Neural cell (in vitro differentiated cells): ENCODE measurements at regions not wholly inside any gene's neighbourhood (a gene's known extent, or its start where the extent isn't known, plus 50 kb on each side); places are given as distances from the start of the nearest gene placed in this dataset.

Experiments used
- H2AFZ ChIP-seq: fragments of 200-600, 300-800 bp; sonication (generic), shearing (Covaris generic); 2 replicates; pipeline ENCODE4 v1.6.0; 2014; ENCODE audit warnings: low read depth, mild to moderate bottlenecking, antibody characterized with exemption, low read length, moderate library complexity
- H3F3A ChIP-seq: fragments of 200-600 bp; shearing (Covaris generic); 2 replicates; pipeline ENCODE4 v1.6.1; 2016; ENCODE audit warnings: mild to moderate bottlenecking, moderate library complexity, mixed read lengths, antibody characterized with exemption, low read length; ENCODE audit not compliant: insufficient read depth, poor library complexity, severe bottlenecking
- H3K27ac ChIP-seq: fragments of 200-600, 300-800 bp; sonication (generic), shearing (Covaris generic); 2 replicates; pipeline ENCODE4 v1.5.1; 2014; ENCODE audit warnings: mild to moderate bottlenecking, low read length, moderate library complexity
- H3K27me3 ChIP-seq: fragments of 300-800, 200-600 bp; sonication (generic), shearing (Covaris generic); 2 replicates; pipeline ENCODE4 v1.6.0; 2014; ENCODE audit warnings: mild to moderate bottlenecking, low read depth, low read length, moderate library complexity; ENCODE audit not compliant: insufficient read depth
- H3K36me3 ChIP-seq: fragments of 300-800, 200-600 bp; sonication (generic), shearing (Covaris generic); 2 replicates; pipeline ENCODE4 v1.5.1; 2014; ENCODE audit warnings: mild to moderate bottlenecking, antibody characterized with exemption, low read length, moderate library complexity; ENCODE audit not compliant: insufficient read depth
- H3K4me2 ChIP-seq: fragments of 300-800, 200-600 bp; sonication (generic), shearing (Covaris generic); 2 replicates; pipeline ENCODE4 v1.6.0; 2014; ENCODE audit warnings: mild to moderate bottlenecking, low read length
- H3K4me3 ChIP-seq: fragments of 300-800, 200-600 bp; sonication (generic), shearing (Covaris generic); 2 replicates; pipeline ENCODE4 v1.5.1; 2014; ENCODE audit warnings: mild to moderate bottlenecking, low read length, moderate library complexity
- H3K79me2 ChIP-seq: fragments of 200-600 bp; shearing (Covaris generic); replicated peaks from 2 replicates; pipeline ENCODE4 v1.6.0; 2014; ENCODE audit warnings: mild to moderate bottlenecking, low read length, moderate library complexity; ENCODE audit not compliant: insufficient read depth
- H3K9ac ChIP-seq: fragments of 300-800, 200-600 bp; sonication (generic), shearing (Covaris generic); 2 replicates; pipeline ENCODE4 v1.6.1; 2016; ENCODE audit warnings: mild to moderate bottlenecking, low read length, mixed read lengths
- H3K9me2 ChIP-seq: fragments of 200-600 bp; shearing (Covaris generic); 2 replicates; pipeline ENCODE4 v1.6.1; 2016; ENCODE audit warnings: mild to moderate bottlenecking, low read length, mixed read lengths; ENCODE audit not compliant: insufficient read depth
- H3K9me3 ChIP-seq: fragments of 200-600, 300-800 bp; sonication (generic), shearing (Covaris generic); 2 replicates; pipeline ENCODE4 v1.6.1; 2016; ENCODE audit warnings: mild to moderate bottlenecking, mixed run types, low read length, moderate library complexity, mixed read lengths
- H4K20me1 ChIP-seq: fragments of 200-600 bp; shearing (Covaris generic); 2 replicates; pipeline ENCODE4 v1.6.1; 2016; ENCODE audit warnings: mild to moderate bottlenecking, mixed run types; ENCODE audit not compliant: insufficient read depth
- CTCF ChIP-seq: fragments of 450-650 bp; IDR thresholded peaks from 2 replicates; pipeline ENCODE4 v1.5.1; 2014; ENCODE audit warnings: antibody characterized with exemption, mild to moderate bottlenecking, moderate library complexity; ENCODE audit not compliant: poor library complexity, severe bottlenecking
- EP300 ChIP-seq: fragments of 450-650 bp; conservative IDR thresholded peaks from 2 replicates; pipeline ENCODE4 v1.6.1; 2014; ENCODE audit warnings: antibody characterized with exemption, mild to moderate bottlenecking, moderate library complexity; ENCODE audit not compliant: poor library complexity, severe bottlenecking
- EZH2 ChIP-seq: fragments of 200-600, 300-800 bp; shearing (Covaris generic), sonication (generic); IDR thresholded peaks from 2 replicates; pipeline ENCODE4 v1.6.1; 2014; ENCODE audit warnings: antibody characterized with exemption, low read length, borderline replicate concordance, mild to moderate bottlenecking; ENCODE audit not compliant: insufficient read depth, poor library complexity, severe bottlenecking
- MXI1 ChIP-seq: fragments of 450-650 bp; conservative IDR thresholded peaks from 2 replicates; pipeline ENCODE4 v1.6.1; 2014; ENCODE audit warnings: antibody characterized with exemption, mild to moderate bottlenecking; ENCODE audit not compliant: poor library complexity, severe bottlenecking
- POLR2AphosphoS5 ChIP-seq: IDR thresholded peaks from 2 replicates; pipeline ENCODE4 v1.6.1; 2012
- RAD21 ChIP-seq: fragments of 450-650 bp; conservative IDR thresholded peaks from 2 replicates; pipeline ENCODE4 v1.6.1; 2014; ENCODE audit warnings: antibody characterized with exemption, mild to moderate bottlenecking, moderate library complexity
- REST ChIP-seq: IDR thresholded peaks from 2 replicates; pipeline ENCODE4 v1.6.1; 2012; ENCODE audit warnings: borderline replicate concordance
- SMC3 ChIP-seq: fragments of 450-650 bp; conservative IDR thresholded peaks from 2 replicates; pipeline ENCODE4 v1.6.1; 2014; ENCODE audit warnings: antibody characterized with exemption, mild to moderate bottlenecking, moderate library complexity; ENCODE audit not compliant: poor library complexity
- TAF1 ChIP-seq: IDR thresholded peaks from 2 replicates; pipeline ENCODE4 v1.6.1; 2012; ENCODE audit warnings: low read depth

GRCh38 chr3:188091746-188092145, 62.2 kb upstream of the LPP start:
- H3K27me3 ChIP-seq, result no peaks in the 10 kb centered on the region
- no peak overlapping the region for H3K27ac ChIP-seq
- H3K36me3 ChIP-seq, result no peaks in the 10 kb centered on the region
- no peaks in the 10 kb centered on the region for H3K9me3 ChIP-seq
- no peaks in the 10 kb centered on the region for H4K20me1 ChIP-seq
- H3K79me2 ChIP-seq, result no peaks in the 10 kb centered on the region
- no peak overlapping the region for H3K9ac ChIP-seq
- no peak overlapping the region for H2AFZ ChIP-seq
- no peak overlapping the region for H3K4me3 ChIP-seq
- H3K4me2 ChIP-seq, result no peak overlapping the region
- no peaks in the 10 kb centered on the region for H3F3A ChIP-seq
- H3K9me2 ChIP-seq, result no peaks in the 10 kb centered on the region
- TF ChIP-seq RAD21 (no peak), TAF1 (no peak), EZH2 (no peak), MXI1 (no peak), CTCF (no peak), EP300 (no peak), POLR2AphosphoS5 (no peak), REST (no peak), SMC3 (no peak)

GRCh38 chr3:188092648-188093047, 61.3 kb upstream of the LPP start:
- Histone ChIP-seq H3K27ac (no peak overlapping the region), H3K4me2 (no peak overlapping the region), H3F3A (no peaks in the 10 kb centered on the region), H3K79me2 (no peaks in the 10 kb centered on the region), H3K9me2 (no peaks in the 10 kb centered on the region), H3K4me3 (no peak overlapping the region), H3K9ac (no peak overlapping the region), H3K36me3 (no peaks in the 10 kb centered on the region), H2AFZ (no peak overlapping the region), H3K27me3 (no peaks in the 10 kb centered on the region), H3K9me3 (no peaks in the 10 kb centered on the region), H4K20me1 (no peaks in the 10 kb centered on the region)
- no peak for TF ChIP-seq RAD21
- TF ChIP-seq TAF1, result no peak
- no peak for TF ChIP-seq POLR2AphosphoS5
- no peak for TF ChIP-seq REST
- TF ChIP-seq MXI1, result no peak
- TF ChIP-seq EP300, result no peak
- no peak for TF ChIP-seq EZH2
- no peak for TF ChIP-seq CTCF
- no peak for TF ChIP-seq SMC3
